ENCODE measurements at regions not wholly inside any gene's neighbourhood (a gene's known extent, or its start where the extent isn't known, plus 50 kb on each side); places are given as distances from the start of the nearest gene placed in this dataset.

DNA sequence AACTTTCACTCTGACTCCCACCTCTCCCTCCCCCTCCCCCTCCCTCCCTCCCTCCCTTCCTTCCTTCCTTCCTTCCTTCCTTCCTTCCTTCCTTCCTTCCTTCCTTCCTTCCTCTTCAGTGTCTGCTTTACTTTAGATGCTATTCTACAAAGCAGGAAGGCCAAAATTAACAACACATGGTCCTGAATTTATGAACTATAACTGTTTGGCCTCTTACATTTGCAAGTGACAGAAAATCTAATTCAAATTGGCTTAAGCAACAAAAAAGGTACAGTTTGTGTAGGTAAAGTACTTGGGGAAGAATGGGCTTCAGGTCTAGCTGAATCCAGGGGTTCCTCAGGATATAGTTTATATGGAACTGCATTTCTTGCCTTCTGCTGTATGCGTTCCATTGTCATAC lies 673.0 kb downstream of the AACS start:
- Histone ChIP-seq H3K4me1 (replicated peaks in 1 of 2) (no peaks in the 10 kb centered on the region), H3K4me3 (no peak overlapping the region), H3K27ac (no peak overlapping the region)
- 17 to 50% methylated on average over 1 of the region's 1 CpG; no CpG with 5 or more reads in 8 of the 10 experiments for WGBS, 10 experiments
- in situ Hi-C loops (cut with MboI; ENCODE audit: low pct_unique_long_range_greater_than_20kb in 2 of 9, low sequenced_read_pairs in 9 of 9, unreplicated experiment in 9 of 9): no loop called here
- ATAC-seq (replicated peaks in 6 of 8): no peak

DNA sequence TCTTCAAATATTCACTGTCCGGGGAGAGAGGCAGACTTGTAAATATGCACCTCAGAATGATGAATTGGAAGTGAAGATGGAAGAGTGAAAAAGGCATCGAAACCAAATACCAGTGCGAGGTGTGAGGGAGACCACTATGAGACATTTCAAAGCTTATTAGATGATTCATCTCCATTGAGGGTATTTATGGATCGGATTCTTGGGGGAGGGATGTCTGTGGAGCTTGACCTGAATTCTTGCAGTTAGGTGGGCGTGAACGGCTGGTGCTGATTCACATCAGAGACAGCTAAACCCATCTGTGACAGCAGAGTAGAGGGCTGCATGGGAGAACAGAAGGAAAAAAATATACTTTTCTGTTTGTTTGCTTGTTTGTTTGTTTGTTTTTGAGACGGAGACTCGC lies 677.2 kb downstream of the AACS start:
- 0 to 84% (median 67%) methylated on average over 1 to 8 of the region's 8 CpGs; no CpG with 5 or more reads in 1 of the 10 experiments for WGBS, 10 experiments
- Histone ChIP-seq H3K4me1 (replicated peaks in 1 of 2) (no peaks in the 10 kb centered on the region), H3K27ac (no peak overlapping the region), H3K4me3 (no peak overlapping the region)
- no peak for ATAC-seq (replicated peaks in 6 of 8)
- in situ Hi-C loops (cut with MboI; ENCODE audit: low pct_unique_long_range_greater_than_20kb in 2 of 9, low sequenced_read_pairs in 9 of 9, unreplicated experiment in 9 of 9): no loop called here

DNA sequence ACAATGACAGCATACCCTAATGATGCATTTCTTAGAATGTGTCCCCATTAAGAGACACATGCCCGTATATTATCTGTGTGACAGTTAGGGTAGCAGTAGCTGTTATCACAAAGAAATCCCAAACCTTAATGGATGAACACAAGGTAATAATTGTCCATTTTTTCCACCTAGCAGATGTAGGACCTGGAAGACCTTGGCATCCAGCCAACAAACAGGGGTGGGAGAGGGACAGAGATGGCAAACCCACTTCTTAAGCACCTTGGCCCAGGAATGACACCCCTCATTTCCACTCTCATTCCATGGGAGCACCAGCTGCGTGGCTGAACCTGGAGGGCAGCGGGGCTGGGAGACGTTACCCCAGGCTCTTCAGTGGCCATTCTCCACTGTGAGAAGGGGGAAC lies 679.0 kb downstream of the AACS start:
- 33 to 100% (median 67%) methylated on average over 1 to 4 of the region's 4 CpGs; no CpG with 5 or more reads in 3 of the 10 experiments for WGBS, 10 experiments
- no peak for ATAC-seq (replicated peaks in 6 of 8)
- H3K4me1 ChIP-seq (replicated peaks in 1 of 2): no peaks in the 10 kb centered on the region
- in situ Hi-C loops (cut with MboI; ENCODE audit: low pct_unique_long_range_greater_than_20kb in 2 of 9, low sequenced_read_pairs in 9 of 9, unreplicated experiment in 9 of 9): no loop called here
- no peak overlapping the region for H3K27ac ChIP-seq
- H3K4me3 ChIP-seq: no peak overlapping the region

DNA sequence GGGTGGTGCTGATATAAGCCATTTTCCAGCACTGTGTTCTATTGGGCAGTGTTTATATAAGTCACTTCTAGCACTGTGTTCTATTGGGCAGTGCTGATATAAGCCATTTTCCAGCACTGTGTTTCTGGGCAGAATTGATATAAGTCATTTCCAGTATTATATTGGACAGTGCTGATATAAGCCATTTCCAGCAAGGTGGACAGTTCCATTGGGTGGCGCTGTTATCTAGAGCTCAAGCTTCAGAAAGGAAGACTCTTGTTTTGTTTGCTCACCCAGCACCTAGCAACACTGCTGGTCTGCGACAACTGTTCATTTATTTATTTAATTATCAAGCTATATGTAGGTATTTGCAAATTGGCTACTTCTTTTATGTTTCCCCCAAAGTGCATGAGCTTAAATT lies 690.3 kb downstream of the AACS start:
- no peaks in the 10 kb centered on the region for H3K4me1 ChIP-seq (replicated peaks in 1 of 2)
- no peak overlapping the region for H3K4me3 ChIP-seq
- H3K27ac ChIP-seq: no peak overlapping the region
- in situ Hi-C loops (cut with MboI; ENCODE audit: low pct_unique_long_range_greater_than_20kb in 2 of 9, low sequenced_read_pairs in 9 of 9, unreplicated experiment in 9 of 9): no loop called here
- WGBS, 10 experiments: 0 to 100% (median 51%) methylated on average over 1 to 2 of the region's 2 CpGs; no CpG with 5 or more reads in 3 of the 10 experiments
- ATAC-seq (replicated peaks in 6 of 8): no peak

DNA sequence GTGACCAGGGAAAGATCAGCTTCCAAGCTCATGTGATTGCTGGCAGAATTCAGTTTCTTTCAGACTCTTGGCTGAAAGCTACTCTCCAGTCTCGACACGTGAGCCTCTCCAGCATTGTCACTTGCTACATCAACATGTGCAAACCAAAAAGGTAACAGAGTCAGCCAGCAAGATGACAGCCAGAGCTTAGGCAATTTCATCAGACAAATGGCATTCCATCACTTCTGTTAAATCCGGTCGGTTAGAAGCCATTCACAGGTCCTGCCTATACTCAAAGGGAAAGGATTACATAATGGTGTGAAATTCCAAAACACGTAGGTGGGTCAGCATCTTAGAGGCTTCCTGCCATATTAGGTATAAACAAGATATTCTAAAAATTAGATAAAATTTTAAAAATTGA lies 700.9 kb downstream of the AACS start:
- H3K27ac ChIP-seq: no peak overlapping the region
- no peak overlapping the region for H3K4me3 ChIP-seq
- 27 to 100% (median 43%) methylated on average over 1 to 5 of the region's 5 CpGs; no CpG with 5 or more reads in 1 of the 10 experiments for WGBS, 10 experiments
- H3K4me1 ChIP-seq (replicated peaks in 1 of 2): no peaks in the 10 kb centered on the region
- no peak for ATAC-seq (replicated peaks in 6 of 8)
- in situ Hi-C loops (cut with MboI; ENCODE audit: low pct_unique_long_range_greater_than_20kb in 2 of 9, low sequenced_read_pairs in 9 of 9, unreplicated experiment in 9 of 9): no loop called here

DNA sequence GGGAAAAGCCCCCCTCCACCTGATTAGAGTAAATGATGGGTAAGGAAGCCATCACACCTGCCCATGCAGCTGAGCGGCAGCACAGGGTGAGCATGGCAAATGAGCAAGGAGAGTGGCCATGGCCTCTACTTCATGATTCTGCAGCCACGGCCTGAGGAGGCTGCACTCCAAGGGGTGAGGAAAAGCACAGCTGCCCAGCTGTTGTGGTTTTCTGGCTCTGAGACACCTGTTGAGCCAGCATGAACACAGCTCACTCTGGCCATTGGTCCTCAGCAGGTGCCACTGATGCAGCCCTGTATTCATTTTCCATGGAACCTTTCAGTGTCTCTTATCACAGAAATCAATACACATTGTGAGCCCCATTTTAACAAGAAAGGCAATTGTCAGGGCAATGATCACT lies 707.2 kb downstream of the AACS start:
- 20 to 100% (median 67%) methylated on average over 1 to 2 of the region's 2 CpGs; no CpG with 5 or more reads in 5 of the 10 experiments for WGBS, 10 experiments
- in situ Hi-C loops (cut with MboI; ENCODE audit: low pct_unique_long_range_greater_than_20kb in 2 of 9, low sequenced_read_pairs in 9 of 9, unreplicated experiment in 9 of 9): no loop called here
- no peak overlapping the region for H3K4me3 ChIP-seq
- no peaks in the 10 kb centered on the region for H3K4me1 ChIP-seq (replicated peaks in 1 of 2)
- ATAC-seq (replicated peaks in 6 of 8): no peak
- H3K27ac ChIP-seq: no peak overlapping the region

DNA sequence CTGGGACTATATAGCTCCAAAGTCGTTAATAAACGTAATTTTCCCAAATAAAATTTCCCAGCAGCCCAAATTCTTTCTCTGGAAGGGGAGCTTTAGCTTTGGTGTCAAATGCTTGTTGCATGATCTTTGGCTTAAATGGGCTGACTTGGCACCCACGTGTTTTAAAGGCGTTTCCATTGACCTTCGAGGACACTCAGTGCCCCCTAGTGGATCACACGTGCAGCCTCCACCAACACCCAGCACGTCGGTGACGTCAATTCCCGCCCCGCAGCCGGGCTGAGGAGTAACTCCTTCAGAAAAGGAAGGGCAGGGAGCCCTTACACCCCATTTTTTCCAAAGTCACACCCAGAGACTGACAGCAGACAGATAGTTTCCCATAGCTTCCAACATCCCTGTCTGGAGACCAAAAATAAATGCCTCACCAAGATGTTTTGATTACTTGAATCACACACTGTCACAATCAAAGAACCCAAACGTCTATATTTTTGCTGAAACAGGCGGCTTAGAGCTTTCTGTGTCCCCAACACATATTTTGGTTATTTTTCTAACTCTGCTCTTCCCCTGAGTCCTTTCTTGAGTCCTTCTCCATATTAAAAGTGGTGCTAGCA lies 707.9 kb downstream of the AACS start:
- 0 to 70% (median 12%) methylated on average over 1 to 14 of the region's 14 CpGs; no CpG with 5 or more reads in 1 of the 10 experiments for WGBS, 10 experiments
- no peaks in the 10 kb centered on the region for H3K4me1 ChIP-seq (replicated peaks in 1 of 2)
- no peak overlapping the region for H3K4me3 ChIP-seq
- in situ Hi-C loops (cut with MboI; ENCODE audit: low pct_unique_long_range_greater_than_20kb in 2 of 9, low sequenced_read_pairs in 9 of 9, unreplicated experiment in 9 of 9): no loop called here
- peak in 3 of 8 experiments; percentile 29 to 61 (median 38) for ATAC-seq (replicated peaks in 6 of 8)
- H3K27ac ChIP-seq: no peak overlapping the region

DNA sequence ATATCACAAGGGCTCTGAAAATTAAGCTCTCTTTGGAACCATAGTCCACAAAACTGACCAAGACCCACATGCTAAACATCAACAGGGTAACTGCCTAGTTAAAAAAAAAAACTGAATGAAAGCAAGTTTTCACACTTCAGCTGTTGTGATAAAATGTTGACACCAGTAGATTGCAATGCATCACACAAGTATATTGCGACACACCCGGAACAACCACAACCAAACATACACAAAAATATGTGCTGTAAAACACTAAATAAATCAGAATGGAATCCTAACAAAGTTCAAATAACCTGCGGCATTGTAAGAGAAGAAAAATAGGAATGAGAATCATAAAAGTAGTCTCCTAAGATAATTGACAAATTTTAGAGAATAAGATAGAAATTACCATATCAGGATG lies 710.3 kb downstream of the AACS start:
- in situ Hi-C loops (cut with MboI; ENCODE audit: low pct_unique_long_range_greater_than_20kb in 2 of 9, low sequenced_read_pairs in 9 of 9, unreplicated experiment in 9 of 9): no loop called here

DNA sequence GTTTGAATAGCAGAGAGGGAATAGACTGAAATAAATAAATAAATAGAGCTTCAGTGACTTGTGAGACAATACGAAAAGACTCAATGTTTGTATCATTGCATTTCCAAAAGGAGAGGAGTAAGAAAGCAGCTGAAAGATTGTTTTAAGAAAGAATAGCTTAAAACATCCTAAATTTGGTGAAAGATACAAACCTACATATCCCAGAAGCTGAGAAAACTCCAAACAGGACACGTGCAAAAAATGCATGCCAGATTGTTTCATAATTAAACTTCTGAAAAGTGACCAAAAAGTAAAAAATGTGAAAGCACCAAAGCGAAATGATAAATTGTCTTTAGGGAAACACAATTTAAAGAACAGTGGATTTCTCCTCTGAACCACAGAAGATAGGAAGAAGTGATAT lies 711.0 kb downstream of the AACS start:
- in situ Hi-C loops (cut with MboI; ENCODE audit: low pct_unique_long_range_greater_than_20kb in 2 of 9, low sequenced_read_pairs in 9 of 9, unreplicated experiment in 9 of 9): no loop called here
- 0 to 78% (median 22%) methylated on average over 2 to 3 of the region's 3 CpGs for WGBS, 10 experiments
- H3K4me1 ChIP-seq (replicated peaks in 1 of 2): no peaks in the 10 kb centered on the region
- no peak overlapping the region for H3K27ac ChIP-seq
- no peak overlapping the region for H3K4me3 ChIP-seq
- ATAC-seq (replicated peaks in 6 of 8): no peak

More for the DNA sequence above, 710.3 kb downstream of the AACS start:
- Histone ChIP-seq H3K27ac (no peak overlapping the region), H3K4me1 (replicated peaks in 1 of 2) (no peaks in the 10 kb centered on the region), H3K4me3 (no peak overlapping the region)
- ATAC-seq (replicated peaks in 6 of 8): no peak
- WGBS, 10 experiments: 0 to 93% (median 63%) methylated on average over 1 to 3 of the region's 3 CpGs

DNA sequence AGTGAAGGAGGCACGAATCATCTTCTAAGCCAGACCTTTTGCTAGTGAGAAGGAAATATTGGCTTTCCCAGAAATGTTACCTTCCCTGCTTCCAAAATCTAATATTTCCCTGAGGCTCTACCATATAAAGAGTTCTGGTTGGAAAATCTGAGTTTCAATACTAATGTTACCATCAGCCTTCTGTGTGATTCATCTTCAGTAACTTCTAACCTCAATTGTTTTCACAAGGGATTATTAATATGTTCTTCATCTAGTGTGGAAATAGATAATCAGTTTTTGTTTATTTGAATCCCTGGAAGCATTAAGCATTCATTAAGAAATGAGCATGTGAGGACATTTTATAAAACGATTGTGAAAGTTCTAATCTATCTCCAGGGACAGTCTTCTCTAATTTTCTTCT lies 720.9 kb downstream of the AACS start:
- ATAC-seq (replicated peaks in 6 of 8): no peak
- WGBS, 10 experiments: 0 to 80% (median 0%) methylated on average over 1 to 2 of the region's 2 CpGs
- in situ Hi-C loops (cut with MboI; ENCODE audit: low pct_unique_long_range_greater_than_20kb in 2 of 9, low sequenced_read_pairs in 9 of 9, unreplicated experiment in 9 of 9): no loop called here
- Histone ChIP-seq H3K4me3 (no peak overlapping the region), H3K27ac (no peak overlapping the region), H3K4me1 (replicated peaks in 1 of 2) (no peaks in the 10 kb centered on the region)

DNA sequence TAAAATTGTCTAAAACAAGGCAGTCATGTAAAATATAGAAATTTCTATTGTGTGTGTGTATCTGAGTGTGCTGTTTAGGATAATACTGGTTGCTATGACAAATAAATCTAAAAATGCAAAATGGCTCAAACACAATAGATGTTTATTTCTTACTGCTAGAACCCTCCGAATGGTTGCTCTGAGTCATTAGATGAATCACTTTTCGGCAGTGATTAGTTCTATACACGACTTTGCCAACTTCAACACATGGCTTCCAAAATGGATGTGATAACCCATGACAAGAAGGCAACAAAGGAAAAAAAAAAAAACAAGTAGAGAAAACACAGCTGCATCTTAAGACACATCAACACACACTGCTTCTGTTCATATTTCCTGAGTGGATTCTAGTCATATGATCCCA lies 729.2 kb downstream of the AACS start:
- H3K27ac ChIP-seq: no peak overlapping the region

DNA sequence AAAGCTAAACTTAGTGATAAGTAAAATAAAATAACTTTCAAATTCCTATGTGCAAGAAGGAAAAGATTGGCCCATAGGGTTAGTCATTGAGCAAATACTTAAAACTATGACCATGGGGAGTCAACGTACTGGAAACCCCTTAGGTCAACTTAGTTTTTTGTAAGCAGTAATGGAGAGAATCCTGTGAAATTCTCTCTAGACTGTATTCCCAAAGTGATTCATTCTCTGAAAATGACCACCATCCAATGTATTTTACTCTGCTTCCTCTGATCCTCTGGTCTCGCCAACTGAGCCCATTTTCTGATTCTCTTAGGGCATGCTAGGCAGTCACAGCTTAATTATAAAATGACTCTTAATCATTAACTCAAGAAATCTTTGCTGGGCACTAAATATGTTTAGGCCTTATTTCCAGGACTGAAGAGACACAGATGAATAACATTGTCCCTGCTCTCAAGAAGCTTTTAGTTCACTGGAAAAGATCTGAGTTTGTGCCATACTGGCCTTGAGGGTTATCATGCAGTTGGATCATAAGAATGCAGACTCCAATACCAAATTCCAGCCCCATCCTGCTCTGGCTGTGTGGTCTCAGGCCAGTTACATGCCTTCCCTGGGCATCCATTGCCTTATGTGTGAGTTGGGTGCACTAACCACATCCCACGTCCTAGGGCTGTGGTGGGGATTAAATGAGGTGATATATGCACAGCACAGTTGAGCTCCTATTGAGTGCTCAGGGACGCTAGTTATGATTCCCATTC lies 732.4 kb downstream of the AACS start:
- no peak overlapping the region for H3K27ac ChIP-seq
- no peak for ATAC-seq (replicated peaks in 6 of 8)
- WGBS, 10 experiments: 0 to 92% (median 40%) methylated on average over 1 to 3 of the region's 4 CpGs; no CpG with 5 or more reads in 1 of the 10 experiments
- no peak overlapping the region for H3K4me3 ChIP-seq
- no peaks in the 10 kb centered on the region for H3K4me1 ChIP-seq (replicated peaks in 1 of 2)
- in situ Hi-C loops (cut with MboI; ENCODE audit: low pct_unique_long_range_greater_than_20kb in 2 of 9, low sequenced_read_pairs in 9 of 9, unreplicated experiment in 9 of 9): no loop called here

More for the DNA sequence above, 729.2 kb downstream of the AACS start:
- 0 to 63% (median 34%) methylated on average over 2 to 3 of the region's 3 CpGs for WGBS, 10 experiments
- Histone ChIP-seq H3K4me1 (replicated peaks in 1 of 2) (no peaks in the 10 kb centered on the region), H3K4me3 (no peak overlapping the region)
- ATAC-seq (replicated peaks in 6 of 8): peak in 1 of 8 experiments; percentile 28
- in situ Hi-C loops (cut with MboI; ENCODE audit: low pct_unique_long_range_greater_than_20kb in 2 of 9, low sequenced_read_pairs in 9 of 9, unreplicated experiment in 9 of 9): no loop called here

DNA sequence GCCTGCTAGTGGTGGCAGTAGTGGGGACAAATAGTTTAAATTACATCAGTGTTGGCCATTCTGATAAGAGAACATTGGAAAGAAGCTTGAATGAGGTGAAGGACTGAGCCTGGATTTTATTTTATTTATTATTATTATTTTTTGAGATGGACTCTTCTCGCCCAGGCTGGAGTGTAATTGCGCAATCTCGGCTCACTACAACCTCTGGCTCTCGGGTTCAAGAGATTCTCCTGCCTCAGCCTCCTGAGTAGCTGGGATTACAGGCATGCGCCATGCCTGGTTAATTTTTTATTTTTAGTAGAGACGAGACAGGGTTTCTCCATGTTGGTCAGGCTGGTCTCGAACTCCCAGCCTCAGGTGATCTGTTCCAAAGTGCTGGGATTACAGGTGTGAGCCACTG lies 739.4 kb downstream of the AACS start:
- Histone ChIP-seq H3K27ac (no peak overlapping the region), H3K4me3 (no peak overlapping the region), H3K4me1 (replicated peaks in 1 of 2) (no peaks in the 10 kb centered on the region)
- 28 to 86% (median 52%) methylated on average over 1 to 7 of the region's 7 CpGs; no CpG with 5 or more reads in 3 of the 10 experiments for WGBS, 10 experiments
- ATAC-seq (replicated peaks in 6 of 8): no peak
- in situ Hi-C loops (cut with MboI; ENCODE audit: low pct_unique_long_range_greater_than_20kb in 2 of 9, low sequenced_read_pairs in 9 of 9, unreplicated experiment in 9 of 9): no loop called here

DNA sequence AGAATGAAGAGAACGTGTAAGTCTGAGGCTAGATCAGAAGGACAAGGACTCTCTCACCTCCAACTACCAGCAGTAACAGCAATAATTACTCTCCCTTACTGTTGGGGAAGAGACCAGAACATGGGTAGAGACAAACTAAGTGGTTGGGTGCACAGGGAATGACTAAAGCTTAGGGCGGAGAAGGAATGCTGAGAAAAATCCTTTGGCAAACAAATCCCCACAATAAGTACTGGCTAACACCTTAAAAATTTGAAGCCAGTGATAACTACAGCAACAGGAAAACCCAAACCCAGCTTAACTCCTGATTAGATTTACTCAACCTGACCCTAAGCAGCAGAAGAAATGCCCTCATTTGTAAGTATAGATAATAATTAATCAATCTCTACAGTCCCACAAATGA lies 759.0 kb downstream of the AACS start:
- in situ Hi-C loops (cut with MboI; ENCODE audit: low pct_unique_long_range_greater_than_20kb in 2 of 9, low sequenced_read_pairs in 9 of 9, unreplicated experiment in 9 of 9): no loop called here
- no peaks in the 10 kb centered on the region for H3K4me1 ChIP-seq (replicated peaks in 1 of 2)
- 13 to 100% (median 73%) methylated on average over 1 to 2 of the region's 2 CpGs; no CpG with 5 or more reads in 4 of the 10 experiments for WGBS, 10 experiments
- no peak overlapping the region for H3K27ac ChIP-seq
- H3K4me3 ChIP-seq: no peak overlapping the region
- ATAC-seq (replicated peaks in 6 of 8): no peak

Data from motor neuron (in vitro differentiated cells).